ENCODE measurements at regions not wholly inside any gene's neighbourhood (a gene's known extent, or its start where the extent isn't known, plus 50 kb on each side); places are given as distances from the start of the nearest gene placed in this dataset.

DNA sequence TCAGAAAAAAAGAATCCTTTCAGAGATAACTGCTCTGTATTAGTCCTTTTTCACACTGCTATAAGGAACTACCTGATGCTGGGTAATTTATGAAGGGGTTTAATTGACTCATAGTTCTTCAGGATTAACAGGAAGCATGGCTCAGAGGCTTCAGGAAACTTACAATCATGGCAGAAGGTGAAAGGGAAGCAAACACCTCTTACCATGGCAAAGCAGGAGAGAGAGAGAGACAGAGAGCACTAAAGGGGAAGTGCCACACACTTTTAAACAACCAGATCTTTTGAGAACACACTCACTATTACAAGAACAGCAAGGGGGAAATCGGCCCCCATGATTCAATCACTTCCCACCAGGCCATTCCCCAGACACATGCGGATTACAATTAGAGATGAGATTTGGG, 114.2 kb downstream of the TES start:
- TF ChIP-seq, protein P1, sequence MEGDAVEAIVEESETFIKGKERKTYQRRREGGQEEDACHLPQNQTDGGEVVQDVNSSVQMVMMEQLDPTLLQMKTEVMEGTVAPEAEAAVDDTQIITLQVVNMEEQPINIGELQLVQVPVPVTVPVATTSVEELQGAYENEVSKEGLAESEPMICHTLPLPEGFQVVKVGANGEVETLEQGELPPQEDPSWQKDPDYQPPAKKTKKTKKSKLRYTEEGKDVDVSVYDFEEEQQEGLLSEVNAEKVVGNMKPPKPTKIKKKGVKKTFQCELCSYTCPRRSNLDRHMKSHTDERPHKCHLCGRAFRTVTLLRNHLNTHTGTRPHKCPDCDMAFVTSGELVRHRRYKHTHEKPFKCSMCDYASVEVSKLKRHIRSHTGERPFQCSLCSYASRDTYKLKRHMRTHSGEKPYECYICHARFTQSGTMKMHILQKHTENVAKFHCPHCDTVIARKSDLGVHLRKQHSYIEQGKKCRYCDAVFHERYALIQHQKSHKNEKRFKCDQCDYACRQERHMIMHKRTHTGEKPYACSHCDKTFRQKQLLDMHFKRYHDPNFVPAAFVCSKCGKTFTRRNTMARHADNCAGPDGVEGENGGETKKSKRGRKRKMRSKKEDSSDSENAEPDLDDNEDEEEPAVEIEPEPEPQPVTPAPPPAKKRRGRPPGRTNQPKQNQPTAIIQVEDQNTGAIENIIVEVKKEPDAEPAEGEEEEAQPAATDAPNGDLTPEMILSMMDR (IDR thresholded peaks at IDR 0.05), result no peak
- TF ChIP-seq POLR2A (IDR thresholded peaks at IDR 0.05), result no peak

Data from uterus (tissue), 2 donors.